ENCODE measurements at regions not wholly inside any gene's neighbourhood (a gene's known extent, or its start where the extent isn't known, plus 50 kb on each side); places are given as distances from the start of the nearest gene placed in this dataset.

DNA sequence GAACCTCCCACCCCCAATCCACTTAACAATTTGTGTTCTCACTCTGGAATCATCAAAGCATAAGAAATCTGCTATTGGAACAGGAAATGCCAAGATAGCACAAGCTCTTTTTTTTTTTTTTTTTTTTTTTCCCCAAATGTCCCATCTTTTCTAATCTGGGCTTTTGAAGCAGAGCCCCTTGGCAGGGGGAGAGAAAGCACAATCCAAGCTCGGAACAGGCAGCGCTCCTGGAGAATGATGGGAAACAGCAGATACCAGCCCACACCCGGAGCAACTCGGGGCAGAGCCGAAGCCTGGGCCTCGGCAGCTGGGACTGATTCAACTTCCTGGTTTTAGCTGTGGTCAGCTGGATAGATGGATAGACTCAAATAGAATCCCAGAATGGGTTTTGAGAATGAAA, 235.1 kb downstream of the QDPR start:
- H3K9me3 ChIP-seq (ENCODE audit: control extremely low read depth in 1 of 5, control insufficient read depth in 4 of 5, insufficient read depth in 2 of 5, low read depth in 1 of 5, low read length in 4 of 5): no peaks in the 10 kb centered on the region
- 68% methylated on average over 5 of the region's 6 CpGs for WGBS (ENCODE audit: insufficient coverage)
- H3K27ac ChIP-seq (ENCODE audit: insufficient read depth in 1 of 2, low read depth in 1 of 2, low read length in 2 of 2, poor library complexity in 1 of 2, severe bottlenecking in 2 of 2): no peak overlapping the region
- no peak overlapping the region for H3K4me3 ChIP-seq (ENCODE audit: control insufficient read depth in 1 of 7, extremely low read depth in 1 of 7, insufficient read depth in 4 of 7, low read depth in 2 of 7, low read length in 6 of 7)
- no peaks in the 10 kb centered on the region for H3K27me3 ChIP-seq (replicated peaks in 2 of 5; ENCODE audit: control insufficient read depth in 4 of 5, insufficient read depth in 5 of 5, low read length in 4 of 5)
- CTCF ChIA-PET: no interaction called here
- H3K36me3 ChIP-seq (ENCODE audit: control insufficient read depth in 4 of 4, insufficient read depth in 4 of 4, low read length in 3 of 4): no peaks in the 10 kb centered on the region
- DNase-seq: no peak
- POLR2A ChIA-PET: interaction anchor here (0.6 kb wide), 1 partner anchor 741 kb away, joined by 3 read pairs; no protein-coding TSS in a partner anchor
- no peaks in the 10 kb centered on the region for H3K4me1 ChIP-seq (ENCODE audit: control extremely low read depth in 1 of 4, control insufficient read depth in 4 of 4, insufficient read depth in 4 of 4, low read length in 3 of 4)

DNA sequence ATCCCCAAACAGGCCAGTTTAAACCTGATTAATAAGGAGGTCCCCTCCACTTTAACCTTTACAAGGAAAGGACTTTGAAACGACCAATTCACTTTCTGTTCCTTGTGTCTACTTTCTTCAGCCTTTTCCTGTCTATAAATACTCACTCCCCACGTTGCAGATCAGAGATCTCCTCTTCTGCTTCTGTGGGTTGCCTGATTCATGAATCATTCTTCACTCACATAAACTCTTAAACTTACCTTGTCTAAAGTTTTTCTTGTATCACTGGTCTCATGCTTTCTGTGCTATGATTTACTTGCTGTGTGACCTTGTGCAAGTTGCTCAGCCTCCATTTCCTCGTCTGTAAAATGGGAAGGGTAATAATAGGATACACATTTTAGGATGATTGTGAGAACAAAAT, 236.1 kb downstream of the QDPR start:
- no peaks in the 10 kb centered on the region for H3K4me1 ChIP-seq (ENCODE audit: control extremely low read depth in 1 of 4, control insufficient read depth in 4 of 4, insufficient read depth in 4 of 4, low read length in 3 of 4)
- no peak overlapping the region for H3K4me3 ChIP-seq (ENCODE audit: control insufficient read depth in 1 of 7, extremely low read depth in 1 of 7, insufficient read depth in 4 of 7, low read depth in 2 of 7, low read length in 6 of 7)
- no peaks in the 10 kb centered on the region for H3K27me3 ChIP-seq (replicated peaks in 2 of 5; ENCODE audit: control insufficient read depth in 4 of 5, insufficient read depth in 5 of 5, low read length in 4 of 5)
- no peak for DNase-seq
- POLR2A ChIA-PET: no interaction called here
- 38% methylated on average over 3 of the region's 3 CpGs for WGBS (ENCODE audit: insufficient coverage)
- CTCF ChIA-PET: interaction anchor here (0.9 kb wide), 1 partner anchor 10 kb away, joined by 3 read pairs; no protein-coding TSS in a partner anchor
- no peak overlapping the region for H3K27ac ChIP-seq (ENCODE audit: insufficient read depth in 1 of 2, low read depth in 1 of 2, low read length in 2 of 2, poor library complexity in 1 of 2, severe bottlenecking in 2 of 2)
- no peaks in the 10 kb centered on the region for H3K36me3 ChIP-seq (ENCODE audit: control insufficient read depth in 4 of 4, insufficient read depth in 4 of 4, low read length in 3 of 4)
- H3K9me3 ChIP-seq (ENCODE audit: control extremely low read depth in 1 of 5, control insufficient read depth in 4 of 5, insufficient read depth in 2 of 5, low read depth in 1 of 5, low read length in 4 of 5): no peaks in the 10 kb centered on the region

DNA sequence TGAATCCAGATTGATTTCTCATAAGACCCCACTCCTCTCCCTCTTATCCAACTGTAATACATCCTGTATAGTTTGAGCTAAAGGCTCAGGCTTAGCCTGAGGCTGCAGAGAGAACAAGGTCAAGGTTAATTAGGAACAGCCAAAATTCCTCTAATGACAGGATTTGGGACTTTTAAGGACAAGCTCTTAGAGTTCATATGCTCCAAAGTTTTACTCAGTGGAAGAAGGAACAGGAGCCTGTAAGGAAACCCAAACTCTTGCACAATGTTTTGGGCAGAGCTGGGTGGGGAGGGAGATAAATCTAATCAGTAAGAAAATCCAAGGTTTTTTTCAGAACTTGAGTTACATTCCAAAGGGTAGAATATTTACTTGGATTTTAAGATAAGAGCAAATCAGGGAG, 238.8 kb downstream of the QDPR start:
- ChIA-PET POLR2A (interaction anchor here (0.5 kb wide), 1 partner anchor 161 kb away, joined by 3 read pairs; no protein-coding TSS in a partner anchor), CTCF (no interaction called here)
- H3K9me3 ChIP-seq (ENCODE audit: control extremely low read depth in 1 of 5, control insufficient read depth in 4 of 5, insufficient read depth in 2 of 5, low read depth in 1 of 5, low read length in 4 of 5): no peaks in the 10 kb centered on the region
- no peaks in the 10 kb centered on the region for H3K36me3 ChIP-seq (ENCODE audit: control insufficient read depth in 4 of 4, insufficient read depth in 4 of 4, low read length in 3 of 4)
- no peak overlapping the region for H3K27ac ChIP-seq (ENCODE audit: insufficient read depth in 1 of 2, low read depth in 1 of 2, low read length in 2 of 2, poor library complexity in 1 of 2, severe bottlenecking in 2 of 2)
- no peaks in the 10 kb centered on the region for H3K27me3 ChIP-seq (replicated peaks in 2 of 5; ENCODE audit: control insufficient read depth in 4 of 5, insufficient read depth in 5 of 5, low read length in 4 of 5)
- DNase-seq: no peak
- no peaks in the 10 kb centered on the region for H3K4me1 ChIP-seq (ENCODE audit: control extremely low read depth in 1 of 4, control insufficient read depth in 4 of 4, insufficient read depth in 4 of 4, low read length in 3 of 4)
- no peak overlapping the region for H3K4me3 ChIP-seq (ENCODE audit: control insufficient read depth in 1 of 7, extremely low read depth in 1 of 7, insufficient read depth in 4 of 7, low read depth in 2 of 7, low read length in 6 of 7)

- Histone ChIP-seq H3K27me3 (replicated peaks in 2 of 5; ENCODE audit: control insufficient read depth in 4 of 5, insufficient read depth in 5 of 5, low read length in 4 of 5) (no peaks in the 10 kb centered on the region), H3K4me3 (ENCODE audit: control insufficient read depth in 1 of 7, extremely low read depth in 1 of 7, insufficient read depth in 4 of 7, low read depth in 2 of 7, low read length in 6 of 7) (no peak overlapping the region), H3K4me1 (ENCODE audit: control extremely low read depth in 1 of 4, control insufficient read depth in 4 of 4, insufficient read depth in 4 of 4, low read length in 3 of 4) (no peaks in the 10 kb centered on the region), H3K9me3 (ENCODE audit: control extremely low read depth in 1 of 5, control insufficient read depth in 4 of 5, insufficient read depth in 2 of 5, low read depth in 1 of 5, low read length in 4 of 5) (no peaks in the 10 kb centered on the region), H3K36me3 (ENCODE audit: control insufficient read depth in 4 of 4, insufficient read depth in 4 of 4, low read length in 3 of 4) (no peaks in the 10 kb centered on the region), H3K27ac (ENCODE audit: insufficient read depth in 1 of 2, low read depth in 1 of 2, low read length in 2 of 2, poor library complexity in 1 of 2, severe bottlenecking in 2 of 2) (no peak overlapping the region)
- POLR2A ChIA-PET: no interaction called here
- DNase-seq: no peak
- CTCF ChIA-PET: no interaction called here
- 77% methylated on average over 4 of the region's 6 CpGs for WGBS (ENCODE audit: insufficient coverage)
These were observed 239.7 kb downstream of the QDPR start for GRCh38 chr4:17272154-17272553.

- Histone ChIP-seq H3K36me3 (ENCODE audit: control insufficient read depth in 4 of 4, insufficient read depth in 4 of 4, low read length in 3 of 4) (no peaks in the 10 kb centered on the region), H3K4me1 (ENCODE audit: control extremely low read depth in 1 of 4, control insufficient read depth in 4 of 4, insufficient read depth in 4 of 4, low read length in 3 of 4) (no peaks in the 10 kb centered on the region), H3K4me3 (ENCODE audit: control insufficient read depth in 1 of 7, extremely low read depth in 1 of 7, insufficient read depth in 4 of 7, low read depth in 2 of 7, low read length in 6 of 7) (no peak overlapping the region), H3K9me3 (ENCODE audit: control extremely low read depth in 1 of 5, control insufficient read depth in 4 of 5, insufficient read depth in 2 of 5, low read depth in 1 of 5, low read length in 4 of 5) (no peaks in the 10 kb centered on the region), H3K27ac (ENCODE audit: insufficient read depth in 1 of 2, low read depth in 1 of 2, low read length in 2 of 2, poor library complexity in 1 of 2, severe bottlenecking in 2 of 2) (no peak overlapping the region), H3K27me3 (replicated peaks in 2 of 5; ENCODE audit: control insufficient read depth in 4 of 5, insufficient read depth in 5 of 5, low read length in 4 of 5) (no peaks in the 10 kb centered on the region)
- ChIA-PET POLR2A (no interaction called here), CTCF (interaction anchor here (1.0 kb wide), 1 partner anchor 10 kb away, joined by 3 read pairs; no protein-coding TSS in a partner anchor)
- no peak for DNase-seq
- 96% methylated on average over 3 of the region's 4 CpGs for WGBS (ENCODE audit: insufficient coverage)
These were observed 246.2 kb downstream of the QDPR start for GRCh38 chr4:17265653-17266052.

DNA sequence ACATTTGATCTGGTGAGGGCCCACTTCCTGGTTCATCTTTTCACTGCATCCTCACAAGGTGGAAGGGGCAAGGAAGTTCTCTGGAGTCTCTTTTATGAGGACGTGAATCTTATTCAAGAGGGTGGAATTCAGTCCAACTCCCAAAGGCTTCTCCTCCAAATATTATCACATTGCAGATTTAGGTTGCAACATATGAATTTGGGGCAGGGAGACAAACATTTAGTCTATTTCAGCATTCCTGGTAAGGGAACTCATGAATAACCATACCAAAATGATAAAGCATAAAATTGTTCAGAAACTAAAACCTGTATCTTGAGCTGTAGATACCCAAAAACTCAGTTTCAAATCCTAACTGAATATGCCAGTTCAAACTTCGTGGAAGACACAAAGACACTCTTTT, 246.8 kb downstream of the QDPR start:
- Histone ChIP-seq H3K27ac (ENCODE audit: insufficient read depth in 1 of 2, low read depth in 1 of 2, low read length in 2 of 2, poor library complexity in 1 of 2, severe bottlenecking in 2 of 2) (no peak overlapping the region), H3K27me3 (replicated peaks in 2 of 5; ENCODE audit: control insufficient read depth in 4 of 5, insufficient read depth in 5 of 5, low read length in 4 of 5) (no peaks in the 10 kb centered on the region), H3K4me1 (ENCODE audit: control extremely low read depth in 1 of 4, control insufficient read depth in 4 of 4, insufficient read depth in 4 of 4, low read length in 3 of 4) (no peaks in the 10 kb centered on the region), H3K4me3 (ENCODE audit: control insufficient read depth in 1 of 7, extremely low read depth in 1 of 7, insufficient read depth in 4 of 7, low read depth in 2 of 7, low read length in 6 of 7) (no peak overlapping the region), H3K9me3 (ENCODE audit: control extremely low read depth in 1 of 5, control insufficient read depth in 4 of 5, insufficient read depth in 2 of 5, low read depth in 1 of 5, low read length in 4 of 5) (no peaks in the 10 kb centered on the region), H3K36me3 (ENCODE audit: control insufficient read depth in 4 of 4, insufficient read depth in 4 of 4, low read length in 3 of 4) (no peaks in the 10 kb centered on the region)
- POLR2A ChIA-PET: no interaction called here
- WGBS (ENCODE audit: insufficient coverage): no CpG with 5 or more reads among the region's 2 CpGs
- CTCF ChIA-PET: interaction anchor here (1.0 kb wide), 1 partner anchor 10 kb away, joined by 3 read pairs; no protein-coding TSS in a partner anchor
- DNase-seq: no peak

DNA sequence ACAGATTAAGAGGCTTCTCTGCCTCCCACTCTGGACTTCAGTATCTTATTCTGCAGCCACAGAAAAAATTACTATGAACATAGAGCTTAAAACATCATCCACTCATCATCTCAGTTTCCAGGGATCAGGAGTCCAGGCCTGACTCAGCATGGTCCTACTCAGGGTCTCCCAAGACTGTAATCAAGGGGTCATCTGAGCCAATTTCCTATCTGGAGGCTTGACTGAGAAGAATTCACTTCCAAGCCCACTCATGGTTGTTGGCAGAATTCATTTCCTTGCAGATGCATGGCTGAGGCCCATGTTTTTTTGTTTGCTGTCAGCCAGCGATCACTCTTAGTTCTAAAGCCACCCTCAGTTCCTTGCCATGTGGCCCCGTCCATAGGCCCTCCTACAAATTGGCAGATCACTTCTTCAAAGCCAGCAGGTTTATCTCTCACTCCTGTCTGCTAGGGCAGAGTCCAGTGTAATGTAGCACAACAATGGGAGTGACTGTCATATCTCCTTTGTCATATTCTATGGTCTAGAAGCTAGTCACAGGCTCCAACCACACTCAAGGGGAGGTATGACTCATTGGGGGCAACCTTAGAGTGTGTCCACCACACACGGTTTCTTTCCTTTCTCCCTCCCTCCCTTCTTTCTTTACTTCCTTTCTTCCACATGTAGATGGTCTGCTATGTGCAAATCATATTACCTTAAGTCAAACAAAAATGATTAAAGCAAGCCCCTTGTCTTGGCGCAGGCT, 251.6 kb downstream of the QDPR start:
- Histone ChIP-seq H3K27ac (ENCODE audit: insufficient read depth in 1 of 2, low read depth in 1 of 2, low read length in 2 of 2, poor library complexity in 1 of 2, severe bottlenecking in 2 of 2) (no peak overlapping the region), H3K9me3 (ENCODE audit: control extremely low read depth in 1 of 5, control insufficient read depth in 4 of 5, insufficient read depth in 2 of 5, low read depth in 1 of 5, low read length in 4 of 5) (no peaks in the 10 kb centered on the region), H3K36me3 (ENCODE audit: control insufficient read depth in 4 of 4, insufficient read depth in 4 of 4, low read length in 3 of 4) (no peaks in the 10 kb centered on the region), H3K4me3 (ENCODE audit: control insufficient read depth in 1 of 7, extremely low read depth in 1 of 7, insufficient read depth in 4 of 7, low read depth in 2 of 7, low read length in 6 of 7) (no peak overlapping the region), H3K4me1 (ENCODE audit: control extremely low read depth in 1 of 4, control insufficient read depth in 4 of 4, insufficient read depth in 4 of 4, low read length in 3 of 4) (no peaks in the 10 kb centered on the region), H3K27me3 (replicated peaks in 2 of 5; ENCODE audit: control insufficient read depth in 4 of 5, insufficient read depth in 5 of 5, low read length in 4 of 5) (no peaks in the 10 kb centered on the region)
- ChIA-PET POLR2A (no interaction called here), CTCF (no interaction called here)
- 98% methylated on average over 4 of the region's 4 CpGs for WGBS (ENCODE audit: insufficient coverage)
- no peak for DNase-seq
